HG02840 (cell line): ENCODE measurements at regions not wholly inside any gene's neighbourhood (a gene's known extent, or its start where the extent isn't known, plus 50 kb on each side); places are given as distances from the start of the nearest gene placed in this dataset.
A peak's percentile ranks its signal among the peaks of the same experiment; 100 is the strongest.
"Not testable (repeated sequence)": the region's sequence is repeated elsewhere in the genome, so short reads cannot be mapped to it uniquely, and the experiment has no call there.

Experiments
- ATAC-seq: cut with Tn5 transposase; IDR thresholded peaks from one replicate; pipeline ENCODE4 v1.9.1; 2021; ENCODE audit warnings: mild to moderate bottlenecking, moderate library complexity, moderate number of reproducible peaks; ENCODE audit not compliant: unreplicated experiment, low FRiP score

- no peak for ATAC-seq
Measured at GRCh38 chr9:105091004-105091640, 153.3 kb upstream of the SLC44A1 start.

- ATAC-seq, result no peak
Measured at GRCh38 chr9:105093685-105094084, 150.8 kb upstream of the SLC44A1 start.

- no peak for ATAC-seq
Measured at GRCh38 chr9:105098370-105098769, 146.1 kb upstream of the SLC44A1 start.

DNA sequence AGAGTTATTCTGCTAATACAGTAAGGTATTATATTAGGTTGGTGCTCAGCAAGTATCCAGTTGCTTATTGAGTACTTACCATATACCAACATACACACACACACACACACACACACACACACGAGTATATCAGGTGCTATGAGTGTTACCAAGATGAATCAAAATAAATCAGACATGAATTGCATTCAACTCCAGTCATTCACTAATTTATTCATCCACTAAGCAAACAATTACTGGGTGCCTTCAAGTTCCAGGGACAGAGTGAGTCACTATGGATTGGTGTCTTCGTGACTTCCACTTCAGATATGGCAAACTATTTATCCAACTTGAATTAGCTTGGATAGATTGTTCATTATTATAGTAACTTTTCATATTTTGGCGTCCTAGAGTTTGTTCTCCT, 140.7 kb upstream of the SLC44A1 start:
- ATAC-seq, result no peak

DNA sequence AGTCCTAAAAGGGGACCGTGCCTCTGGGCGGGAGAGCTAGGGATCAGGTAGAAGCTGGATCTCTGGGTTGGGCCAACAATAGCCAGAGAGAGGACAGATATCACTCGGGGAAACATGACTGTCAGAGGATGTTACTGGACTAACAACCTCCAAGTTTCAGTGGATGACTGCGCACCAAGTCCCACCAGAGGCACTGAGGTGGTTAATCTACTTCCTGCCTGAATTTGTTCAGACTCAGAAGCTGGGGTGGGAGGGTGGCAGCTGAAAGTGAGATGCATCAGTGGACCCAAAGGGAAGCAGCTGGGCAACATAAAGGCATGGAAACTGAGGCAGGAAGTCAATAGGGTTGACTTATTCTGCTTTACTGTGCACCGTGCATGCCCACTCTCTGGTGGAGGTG, 130.1 kb upstream of the SLC44A1 start:
- no peak for ATAC-seq

DNA sequence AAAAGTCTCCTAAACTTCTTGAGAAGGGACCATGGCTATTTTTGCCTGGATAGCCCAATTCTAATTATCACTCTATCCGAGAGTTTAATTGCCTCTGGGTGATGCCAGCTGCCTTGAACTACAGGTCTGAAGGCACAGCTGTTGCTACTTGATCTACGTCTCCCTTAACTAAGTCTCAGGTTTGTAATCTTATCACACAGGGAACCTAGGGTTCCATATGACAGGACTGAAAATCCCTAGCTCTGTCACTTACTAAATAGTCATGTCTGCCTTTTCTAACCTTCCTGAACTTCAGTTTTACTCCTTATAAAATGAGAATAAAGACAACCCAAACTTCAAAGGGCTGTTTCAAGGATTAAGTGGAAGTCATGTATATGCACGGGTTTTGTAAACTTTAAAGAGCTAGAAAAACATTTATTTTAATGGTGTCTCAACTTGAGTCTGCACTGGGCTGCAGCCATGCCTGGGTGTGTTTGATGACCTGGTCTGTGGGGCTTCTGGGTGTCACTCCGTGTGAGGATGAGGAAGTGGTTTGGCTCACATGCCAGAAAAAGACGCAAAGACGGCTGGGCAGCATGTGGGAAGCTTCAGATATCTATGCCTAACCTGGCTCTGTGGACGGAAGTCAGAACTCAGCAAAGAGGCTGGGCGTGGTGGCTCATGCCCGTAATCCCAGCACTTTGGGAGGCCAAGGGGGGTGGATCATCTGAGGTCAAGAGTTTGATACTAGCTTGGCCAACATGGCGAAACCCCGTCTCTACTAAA, 129.3 kb upstream of the SLC44A1 start:
- no peak for ATAC-seq

DNA sequence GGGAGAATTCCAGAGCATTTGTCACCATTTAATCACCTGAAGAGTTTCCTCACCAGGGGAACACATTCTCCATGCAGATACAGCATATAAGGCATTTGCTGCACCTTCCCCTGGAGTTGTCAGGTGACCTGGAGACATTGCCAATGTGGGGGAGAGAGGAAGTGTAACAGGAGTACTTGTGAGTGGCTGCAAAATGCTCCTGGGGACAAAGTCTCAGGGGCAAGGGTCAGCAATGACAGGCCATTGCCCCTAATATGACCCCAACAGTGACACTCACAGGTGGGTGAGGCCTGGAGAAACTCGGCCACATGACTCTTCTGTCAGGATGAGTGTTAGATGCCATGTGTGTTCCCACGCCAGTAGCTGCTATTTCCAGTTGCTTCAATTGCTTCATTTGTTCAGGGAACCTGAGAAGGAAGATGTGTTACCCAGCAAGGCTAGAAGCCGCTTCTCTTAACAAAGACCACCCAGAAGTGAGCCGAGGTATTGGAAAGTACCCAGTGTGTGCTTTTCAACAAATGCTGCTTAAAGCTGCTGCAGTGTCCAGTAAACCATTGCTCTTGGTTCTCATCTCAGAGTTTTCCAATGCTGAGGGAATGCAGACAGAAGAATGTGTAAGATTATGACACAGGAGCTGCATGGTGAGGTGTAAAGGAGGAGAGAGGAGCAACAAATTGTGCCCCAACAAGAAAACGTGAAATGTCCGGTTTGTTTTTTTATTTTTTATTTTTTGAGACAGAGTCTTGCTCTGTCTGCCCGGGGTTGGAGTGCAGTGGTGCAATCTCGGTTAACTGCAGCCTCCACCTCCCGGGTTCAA, 128.2 kb upstream of the SLC44A1 start:
- no peak for ATAC-seq

DNA sequence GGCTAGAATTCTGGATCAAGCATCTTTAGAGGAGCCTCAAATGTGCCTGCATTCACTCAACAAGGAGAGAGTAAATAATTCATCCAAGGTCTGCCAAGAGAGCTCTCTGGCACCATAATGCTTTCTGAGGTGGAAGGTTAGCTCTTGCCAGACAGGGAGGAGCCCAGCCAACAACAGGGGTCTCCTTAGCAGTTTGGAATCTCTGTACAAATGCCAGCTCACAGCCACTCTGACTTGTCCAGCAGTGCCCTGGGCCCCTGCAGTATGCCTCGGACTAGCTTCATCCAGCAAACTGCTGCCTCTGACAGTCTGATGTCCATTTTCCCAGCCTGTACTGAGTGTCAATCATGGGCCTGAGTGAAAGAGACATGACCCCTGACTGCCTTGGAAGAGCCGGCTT, 127.2 kb upstream of the SLC44A1 start:
- no peak for ATAC-seq

- ATAC-seq, result no peak
Measured at GRCh38 chr9:105118636-105119035, 125.8 kb upstream of the SLC44A1 start.

DNA sequence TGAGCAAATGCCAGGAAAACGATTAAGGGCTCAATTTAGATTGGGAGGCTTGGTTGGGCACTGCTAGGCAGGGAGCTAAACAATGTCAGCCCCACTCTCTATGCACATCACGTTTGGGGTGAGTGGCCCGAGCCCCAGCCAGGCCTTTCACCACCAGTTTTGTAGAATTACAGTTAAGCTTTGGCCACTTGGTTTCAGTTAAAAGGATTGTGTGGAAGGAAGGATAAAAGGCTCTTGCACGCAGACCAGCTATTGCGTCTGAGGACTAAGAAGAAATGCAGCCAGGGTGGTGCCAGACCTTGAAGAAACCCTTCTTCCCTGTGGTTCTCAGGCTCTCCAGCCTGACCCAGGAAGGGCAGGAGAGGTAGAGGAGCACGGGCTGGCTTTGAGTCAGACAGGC, 125.3 kb upstream of the SLC44A1 start:
- ATAC-seq, result no peak

DNA sequence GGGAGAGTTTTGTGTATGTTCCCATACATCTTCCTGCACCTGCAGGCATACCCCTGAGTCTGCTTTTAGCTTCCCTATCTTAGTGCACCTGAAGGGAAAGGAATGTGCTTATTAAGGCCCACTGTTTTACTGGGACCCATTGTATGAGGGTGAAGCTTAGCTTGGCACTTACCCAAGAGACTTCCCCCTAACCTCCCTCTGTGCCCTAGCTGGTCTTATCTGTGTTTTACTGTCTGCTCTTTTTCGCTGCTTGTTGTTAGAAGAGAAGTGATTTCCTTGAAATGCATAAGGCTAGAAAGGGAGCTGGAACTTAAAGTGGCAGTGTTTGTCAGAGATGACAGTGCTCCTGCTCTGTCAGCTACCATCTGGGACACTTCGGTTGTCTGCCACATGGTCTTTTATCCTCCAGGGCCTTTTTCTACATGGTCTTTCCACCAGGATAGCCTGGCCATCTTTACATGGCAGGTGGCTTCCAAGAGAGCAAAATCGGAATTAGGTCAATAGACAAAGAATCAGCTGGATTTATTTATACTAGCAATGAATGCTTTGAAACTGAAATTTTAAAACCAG, 122.5 kb upstream of the SLC44A1 start:
- no peak for ATAC-seq

DNA sequence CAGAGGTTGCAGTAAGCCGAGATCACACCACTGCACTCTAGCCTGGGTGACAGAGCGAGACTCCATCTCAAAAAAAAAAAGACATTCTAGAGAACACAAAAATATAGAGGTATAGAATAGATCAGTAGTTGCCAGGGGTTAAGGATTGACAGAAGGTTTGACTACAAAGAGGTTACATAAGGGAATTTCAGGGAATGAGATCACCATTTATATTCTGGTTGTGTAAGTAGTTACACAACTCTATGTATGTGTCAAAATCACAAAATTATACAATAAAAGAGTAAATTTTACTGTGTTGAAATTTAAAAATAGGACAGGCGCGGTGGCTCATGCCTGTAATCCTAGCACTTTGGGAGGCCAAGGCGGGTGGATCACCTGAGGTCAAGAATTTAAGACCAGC, 119.9 kb upstream of the SLC44A1 start:
- ATAC-seq, result not testable (repeated sequence)

GRCh38 chr9:105126226-105126625, 118.2 kb upstream of the SLC44A1 start:
- no peak for ATAC-seq

- ATAC-seq, result peak; percentile 92
Measured at GRCh38 chr9:105127863-105128220, 116.6 kb upstream of the SLC44A1 start.

GRCh38 chr9:105128908-105129600, 115.4 kb upstream of the SLC44A1 start:
- ATAC-seq, result no peak

DNA sequence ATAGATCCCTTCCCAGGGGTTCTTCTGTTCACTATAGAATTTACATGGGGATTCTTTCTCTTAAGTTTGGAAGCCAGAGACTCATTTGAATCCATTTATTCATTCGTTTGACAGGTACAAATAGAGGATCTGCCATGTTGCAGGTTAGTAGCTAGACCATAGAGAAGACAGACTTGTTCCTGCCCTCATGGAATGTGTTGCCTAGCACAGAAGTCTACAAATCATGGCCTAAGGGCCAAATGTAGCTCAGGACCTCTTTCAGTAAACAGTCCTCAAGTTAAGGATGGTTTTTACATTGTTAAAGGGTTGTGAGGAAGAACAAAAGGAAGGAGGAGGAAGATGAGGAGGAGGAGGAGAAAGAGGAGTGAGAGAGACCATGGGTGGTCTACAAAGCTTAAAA, 114.7 kb upstream of the SLC44A1 start:
- ATAC-seq, result no peak

DNA sequence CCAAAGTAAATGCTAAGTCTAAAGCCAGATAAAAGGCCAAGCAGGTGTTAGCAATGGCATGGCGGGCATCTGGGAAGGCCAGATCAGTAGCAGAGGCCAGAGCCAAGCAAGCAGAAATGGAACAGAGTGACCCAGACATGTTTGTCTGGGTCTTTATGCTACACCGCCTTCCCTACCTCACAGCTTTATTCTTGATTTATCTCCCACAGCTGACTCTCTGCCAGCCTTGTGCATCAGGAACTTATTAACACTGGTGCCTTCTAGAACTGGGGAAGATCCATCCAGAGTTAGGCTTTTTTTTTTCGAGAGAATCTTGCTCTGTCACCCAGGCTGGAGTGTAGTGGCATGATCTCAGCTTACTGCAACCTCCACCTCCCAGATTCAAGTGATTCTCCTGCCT, 112.5 kb upstream of the SLC44A1 start:
- no peak for ATAC-seq

GRCh38 chr9:105132606-105133005, 111.8 kb upstream of the SLC44A1 start:
- no peak for ATAC-seq

DNA sequence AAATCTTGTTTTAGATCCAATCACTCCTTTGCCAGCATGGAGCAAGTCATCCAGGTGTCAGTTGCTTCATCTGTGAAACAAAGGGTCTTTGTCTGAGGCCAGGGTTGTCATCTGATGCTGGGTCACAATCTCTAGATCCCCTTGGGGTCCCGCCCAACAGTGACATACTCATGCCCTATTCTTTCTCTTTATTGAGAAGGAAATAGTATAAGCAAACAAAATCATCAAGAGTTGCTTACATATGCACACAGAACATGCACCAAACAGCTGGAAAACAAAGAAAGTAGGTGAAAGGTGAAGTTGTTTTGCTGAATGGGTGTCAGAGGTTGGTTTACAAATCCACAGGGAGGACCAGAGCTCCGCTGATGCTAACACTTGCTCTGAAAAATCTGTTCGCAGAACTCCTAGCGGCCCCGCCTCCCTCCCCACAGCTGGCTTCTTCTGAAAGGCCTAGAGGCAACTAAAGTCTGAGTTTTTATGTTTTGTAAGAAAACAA, 106.1 kb upstream of the SLC44A1 start:
- no peak for ATAC-seq
